Cardiac fibroblast (primary cell): ENCODE measurements at regions not wholly inside any gene's neighbourhood (a gene's known extent, or its start where the extent isn't known, plus 50 kb on each side); places are given as distances from the start of the nearest gene placed in this dataset.
"Not testable (repeated sequence)": the region's sequence is repeated elsewhere in the genome, so short reads cannot be mapped to it uniquely, and the experiment has no call there.

Experiments used
- DNase-seq, 2 donors: peaks; one replicate each; pipeline versions ENCODE4 v3.0.0 to v3.0.0-alpha.2; 2010; ENCODE audit warnings: low read depth in 2 of 2
- H3K4me3 ChIP-seq, 2 donors: replicated peaks in 1 of 2; 1 replicate in 1 of 2; 2 replicates in 1 of 2; pipeline ENCODE4 v1.5.1; 2011; ENCODE audit warnings: low read depth in 2 of 2, low read length in 2 of 2, mild to moderate bottlenecking in 2 of 2, moderate library complexity in 1 of 2
- CTCF ChIP-seq: IDR thresholded peaks from one replicate; pipeline ENCODE4 v1.5.1; 2011; ENCODE audit warnings: low read depth, mild to moderate bottlenecking, low read length, inconsistent platforms

GRCh38 chr3:152683521-152683999 lies 151.4 kb upstream of the P2RY1 start:
- no peak for DNase-seq
- TF ChIP-seq CTCF: no peak
- H3K4me3 ChIP-seq: no peak overlapping the region

GRCh38 chr3:152684279-152684678 lies 150.7 kb upstream of the P2RY1 start:
- H3K4me3 ChIP-seq: no peak overlapping the region
- no peak for TF ChIP-seq CTCF
- no peak for DNase-seq

DNA sequence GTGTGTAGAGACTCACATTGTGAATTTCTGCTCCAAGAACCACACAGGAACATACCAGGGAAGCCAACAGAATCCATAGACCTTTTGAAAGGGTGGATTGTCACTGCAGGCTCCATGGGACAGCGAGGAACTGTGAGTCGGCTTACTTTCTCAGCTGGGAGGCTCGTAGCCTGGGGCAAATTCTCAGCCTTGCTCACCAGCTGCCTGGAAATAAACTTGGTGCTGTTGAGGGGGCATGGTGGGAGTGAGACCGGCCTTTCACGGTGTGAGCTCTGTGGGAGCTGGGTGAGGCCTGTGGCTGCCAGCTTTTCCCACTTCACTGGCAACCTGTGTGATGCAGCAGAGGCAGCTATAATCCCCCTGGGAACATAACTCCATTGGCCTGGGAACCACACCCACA lies 146.6 kb upstream of the P2RY1 start:
- no peak for DNase-seq
- no peak for TF ChIP-seq CTCF
- H3K4me3 ChIP-seq: no peak overlapping the region

- not testable (repeated sequence) for DNase-seq, H3K4me3 ChIP-seq
Observed at GRCh38 chr3:152692326-152692725, 142.6 kb upstream of the P2RY1 start.

DNA sequence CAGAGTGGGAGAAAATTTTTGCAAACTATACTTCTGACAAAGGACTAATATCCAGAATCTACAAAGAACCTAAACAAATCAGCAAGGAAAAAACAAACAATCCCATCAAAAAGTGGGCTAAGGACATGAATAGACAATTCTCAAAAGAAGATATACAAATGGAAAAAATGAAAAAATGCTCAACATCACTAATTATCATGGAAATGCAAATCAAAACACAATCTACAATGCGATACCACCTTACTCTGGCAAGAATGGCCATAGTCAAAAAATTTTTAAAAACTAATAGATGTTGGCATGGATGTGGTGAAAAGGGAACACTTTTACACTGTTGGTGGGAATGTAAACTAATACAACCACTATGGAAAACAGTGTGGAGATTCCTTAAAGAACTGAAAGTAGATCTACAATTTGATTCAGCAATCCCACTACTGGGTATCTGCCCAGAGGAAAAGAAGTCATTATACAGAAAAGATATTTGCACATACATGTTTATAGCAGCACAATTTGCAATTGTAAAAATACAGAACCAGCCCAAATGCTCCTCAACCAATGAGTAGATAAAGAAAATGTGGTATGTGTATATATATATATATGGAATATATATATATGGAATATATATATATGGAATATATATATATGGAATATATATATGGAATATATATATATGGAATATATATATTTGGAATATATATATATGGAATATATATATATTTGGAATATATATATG lies 141.2 kb upstream of the P2RY1 start:
- not testable (repeated sequence) for DNase-seq, H3K4me3 ChIP-seq

- TF ChIP-seq CTCF: no peak
- no peak for DNase-seq
- H3K4me3 ChIP-seq: no peak overlapping the region
Observed at GRCh38 chr3:152695840-152696239, 139.1 kb upstream of the P2RY1 start.

- no peak for TF ChIP-seq CTCF
- H3K4me3 ChIP-seq: no peak overlapping the region
- DNase-seq: no peak
Observed at GRCh38 chr3:152696962-152697361, 138.0 kb upstream of the P2RY1 start.

DNA sequence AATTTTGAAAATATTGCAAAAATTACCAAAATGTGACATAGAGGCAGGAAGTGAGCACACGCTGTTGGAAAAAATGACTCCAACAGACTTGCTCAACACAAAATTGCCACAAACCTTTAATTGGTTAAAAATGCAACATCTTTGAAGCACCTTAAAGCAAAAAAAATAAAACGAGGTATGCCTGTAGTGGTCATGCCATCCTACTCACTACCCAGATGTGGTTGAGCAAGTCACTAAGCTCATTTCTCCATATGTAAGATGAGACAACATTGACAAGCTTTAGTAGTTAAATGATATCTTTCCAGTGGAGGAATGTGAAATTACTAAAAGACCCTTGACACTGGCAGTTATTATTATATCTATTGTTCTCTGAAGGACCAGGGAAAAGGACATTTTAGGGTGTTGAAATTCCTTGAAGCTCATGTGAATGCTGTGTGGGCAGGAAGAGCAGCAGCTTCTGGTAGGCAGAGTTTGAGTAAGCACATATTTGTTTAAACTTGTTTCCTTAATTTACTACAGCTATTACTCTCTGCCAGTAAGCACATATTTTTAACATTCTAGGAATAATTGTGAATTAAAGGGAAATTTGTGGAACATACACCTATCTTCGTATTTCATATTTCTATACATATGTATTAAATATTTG lies 131.6 kb upstream of the P2RY1 start:
- TF ChIP-seq CTCF: no peak
- no peak for DNase-seq
- H3K4me3 ChIP-seq: no peak overlapping the region
